Endothelial cell of umbilical vein (primary cell): ENCODE measurements at regions not wholly inside any gene's neighbourhood (a gene's known extent, or its start where the extent isn't known, plus 50 kb on each side); places are given as distances from the start of the nearest gene placed in this dataset.

ENCODE experiments used
- BruUV-seq: library from RNA; stranded (reverse); fragments of 400-500 nt; replicated peaks from 2 replicates; lab custom pipeline; 2021; lab: Mats Ljungman, UMichigan
- CTCF ChIA-PET: fragments of 300-600, 350-600 bp; sonication (Branson Sonifier 250); formaldehyde crosslinking; loops from one replicate; lab custom pipeline; 2021; ENCODE audit warnings: antibody characterized with exemption, inconsistent platforms; lab: Charles Lee
- POLR2A ChIA-PET: fragments of 300-600, 350-600 bp; sonication (Branson Sonifier 250); formaldehyde crosslinking; loops from one replicate; lab custom pipeline; 2021; ENCODE audit warnings: antibody characterized with exemption, inconsistent platforms; lab: Charles Lee
- DNase-seq: peaks from one replicate; pipeline ENCODE4 v3.0.0-alpha.2; 2011; ENCODE audit warnings: low read depth, low spot score
- FAIRE-seq: peaks from 2 replicates; lab custom pipeline; 2011; peaks lifted over from hg19 to GRCh38; lab: Jason Lieb, UNC
- H2AFZ ChIP-seq: 2 replicates; pipeline ENCODE4 v1.6.0; 2012; ENCODE audit warnings: low read depth, low read length, control low read depth, inconsistent platforms
- H3K27ac ChIP-seq: 2 replicates; pipeline ENCODE4 v1.5.1; 2011; ENCODE audit warnings: low read depth, mild to moderate bottlenecking, control low read depth, low read length, moderate library complexity; ENCODE audit not compliant: insufficient read depth
- H3K27me3 ChIP-seq, 2 experiments: 2 replicates each; pipeline versions ENCODE4 v1.6.0 to v1.6.1; 2011; ENCODE audit warnings: low read length in 2 of 2, mixed read lengths in 1 of 2; ENCODE audit not compliant: control insufficient read depth in 2 of 2, insufficient read depth in 2 of 2
- H3K36me3 ChIP-seq, 2 experiments: 2 replicates in 1 of 2; 3 replicates in 1 of 2; pipeline ENCODE4 v1.5.1; 2011; ENCODE audit warnings: low read length in 2 of 2, mild to moderate bottlenecking in 1 of 2, moderate library complexity in 1 of 2; ENCODE audit not compliant: control insufficient read depth in 2 of 2, insufficient read depth in 2 of 2; ENCODE audit errors: extremely low read depth in 1 of 2
- H3K4me1 ChIP-seq: 3 replicates; pipeline ENCODE4 v1.5.1; 2011; ENCODE audit warnings: mild to moderate bottlenecking, low read length; ENCODE audit not compliant: control insufficient read depth, insufficient read depth; ENCODE audit errors: extremely low read depth
- H3K4me2 ChIP-seq: 2 replicates; pipeline ENCODE4 v1.6.1; 2011; ENCODE audit warnings: low read length, control low read depth, mixed read lengths; ENCODE audit not compliant: insufficient read depth
- H3K4me3 ChIP-seq, 3 experiments: fragments of 200-600 bp in 1 of 3; sonication (generic), shearing (Covaris generic) in 1 of 3; replicated peaks in 1 of 3; 2 replicates each; pipeline ENCODE4 v1.5.1; 2011 to 2016; ENCODE audit warnings: control low read depth in 3 of 3, low read length in 3 of 3, mild to moderate bottlenecking in 2 of 3, inconsistent platforms in 1 of 3, low read depth in 1 of 3, moderate library complexity in 1 of 3; ENCODE audit not compliant: insufficient read depth in 1 of 3
- H3K79me2 ChIP-seq: 2 replicates; pipeline ENCODE4 v1.6.0; 2012; ENCODE audit warnings: low read length, inconsistent platforms; ENCODE audit not compliant: control insufficient read depth, insufficient read depth
- H3K9ac ChIP-seq: replicated peaks from 2 replicates; pipeline ENCODE3; 2011; ENCODE audit warnings: low read length, control low read depth; ENCODE audit not compliant: insufficient read depth; ENCODE audit errors: extremely low read depth
- H3K9me1 ChIP-seq: replicated peaks from 3 replicates; pipeline ENCODE4 v1.6.0; 2011; ENCODE audit warnings: mild to moderate bottlenecking, low read length; ENCODE audit not compliant: control insufficient read depth, insufficient read depth; ENCODE audit errors: extremely low read depth
- H3K9me3 ChIP-seq: replicated peaks from 2 replicates; pipeline ENCODE4 v1.5.1; 2012; ENCODE audit warnings: low read length, inconsistent platforms; ENCODE audit not compliant: control insufficient read depth, insufficient read depth
- H4K20me1 ChIP-seq: replicated peaks from 2 replicates; pipeline ENCODE3; 2011; ENCODE audit warnings: mild to moderate bottlenecking, low read length; ENCODE audit not compliant: control insufficient read depth, insufficient read depth; ENCODE audit errors: extremely low read depth
- CTCF ChIP-seq, 2 donors: IDR thresholded peaks; 1 replicate in 1 of 2; 2 replicates in 1 of 2; pipeline ENCODE4 v1.5.1; 2011; ENCODE audit warnings: low read length in 2 of 2, mild to moderate bottlenecking in 2 of 2, moderate library complexity in 2 of 2, control low read depth in 1 of 2, inconsistent platforms in 1 of 2, low read depth in 1 of 2; ENCODE audit not compliant: insufficient read depth in 1 of 2; ENCODE audit errors: extremely low read depth in 1 of 2
- EZH2 ChIP-seq: IDR thresholded peaks from 2 replicates; pipeline ENCODE4 v1.6.1; 2012; ENCODE audit warnings: borderline replicate concordance, low read depth, mild to moderate bottlenecking, moderate library complexity, low read length, inconsistent platforms; ENCODE audit not compliant: severe bottlenecking
- FOS ChIP-seq: IDR thresholded peaks from 2 replicates; pipeline ENCODE4 v1.6.1; 2011; ENCODE audit warnings: mild to moderate bottlenecking, low read length, moderate library complexity, borderline replicate concordance; ENCODE audit not compliant: insufficient read depth
- GATA2 ChIP-seq: IDR thresholded peaks from 2 replicates; pipeline ENCODE4 v1.7.0; 2011; ENCODE audit warnings: low read depth, mild to moderate bottlenecking, moderate library complexity, mixed read lengths, low read length; ENCODE audit not compliant: insufficient read length, insufficient read depth
- JUN ChIP-seq: IDR thresholded peaks from 2 replicates; pipeline ENCODE4 v1.6.1; 2011; ENCODE audit warnings: borderline replicate concordance, low read depth; ENCODE audit not compliant: insufficient read length, insufficient read depth
- MAX ChIP-seq: IDR thresholded peaks from 2 replicates; pipeline ENCODE4 v1.6.1; 2011; ENCODE audit not compliant: insufficient read depth, insufficient read length
- MYC ChIP-seq: IDR thresholded peaks from one replicate; pipeline ENCODE4 v1.6.1; 2011; ENCODE audit warnings: mild to moderate bottlenecking, low read depth, low read length
- POLR2A ChIP-seq: IDR thresholded peaks from 2 replicates; pipeline ENCODE4 v1.6.1; 2012; ENCODE audit warnings: low read depth, mild to moderate bottlenecking, control low read depth, low read length
- POLR2AphosphoS5 ChIP-seq: IDR thresholded peaks from 2 replicates; pipeline ENCODE4 v1.6.1; 2012; ENCODE audit warnings: low read depth, mild to moderate bottlenecking, control low read depth, low read length, moderate library complexity; ENCODE audit not compliant: insufficient read depth
- dilution Hi-C: fragments of 300-500 bp; cut with MboI; formaldehyde crosslinking; loops from one replicate; pipeline ENCODE4 v1.15.0; 2019; ENCODE audit warnings: low sequenced_read_pairs; ENCODE audit not compliant: extremely low pct_ligation_motif_present
- intact Hi-C: fragments of 100-400 bp; cut with micrococcal nuclease; formaldehyde crosslinking; loops from one replicate; pipeline ENCODE4 v1.10.0; 2022

GRCh38 chr3:171953301-171954022, 85.9 kb upstream of the FNDC3B start:
- no peak for TF ChIP-seq POLR2AphosphoS5
- TF ChIP-seq MYC = no peak
- TF ChIP-seq EZH2 = no peak
- TF ChIP-seq GATA2 = no peak
- TF ChIP-seq JUN = no peak
- no peak for TF ChIP-seq FOS
- TF ChIP-seq CTCF (IDR thresholded peaks at IDR 0.05; ENCODE audit: extremely low read depth in 1 of 2, insufficient read depth in 1 of 2, low read depth in 1 of 2, low read length in 2 of 2) = no peak
- no peak for TF ChIP-seq POLR2A
- no peak for TF ChIP-seq MAX
- Histone ChIP-seq H3K9me3 (no peaks in the 10 kb centered on the region), H3K36me3 (no peaks in the 10 kb centered on the region), H3K27me3 (no peaks in the 10 kb centered on the region), H3K9ac (no peak overlapping the region), H4K20me1 (no peaks in the 10 kb centered on the region), H3K79me2 (no peaks in the 10 kb centered on the region), H3K4me2 (no peak overlapping the region), H3K4me1 (peaks cover 21% of the 10 kb centered on the region), H3K4me3 (no peak overlapping the region), H3K27ac (no peak overlapping the region), H3K9me1 (no peaks in the 10 kb centered on the region), H2AFZ (no peak overlapping the region)
- BruUV-seq = no TSS peak
- FAIRE-seq (no peak), DNase-seq (no peak)
- dilution Hi-C loops = no loop called here
- intact Hi-C loops = loop anchor here (1.0 to 5.0 kb wide), 5 partner anchors 14 to 189 kb away; partner anchors contain the start of gene FNDC3B
- ChIA-PET CTCF (interaction anchor here (1.4 to 1.9 kb wide), 3 partner anchors 82 to 181 kb away, joined by 3 to 6 read pairs (median 4); no protein-coding TSS in a partner anchor), POLR2A (no interaction called here)
